EL (cell line): ENCODE measurements at regions not wholly inside any gene's neighbourhood (a gene's known extent, or its start where the extent isn't known, plus 50 kb on each side); places are given as distances from the start of the nearest gene placed in this dataset.
"Not testable (repeated sequence)": the region's sequence is repeated elsewhere in the genome, so short reads cannot be mapped to it uniquely, and the experiment has no call there.

ENCODE experiments used
- DNase-seq: peaks from one replicate; pipeline ENCODE4 v3.0.0-alpha.2; 2016

DNA sequence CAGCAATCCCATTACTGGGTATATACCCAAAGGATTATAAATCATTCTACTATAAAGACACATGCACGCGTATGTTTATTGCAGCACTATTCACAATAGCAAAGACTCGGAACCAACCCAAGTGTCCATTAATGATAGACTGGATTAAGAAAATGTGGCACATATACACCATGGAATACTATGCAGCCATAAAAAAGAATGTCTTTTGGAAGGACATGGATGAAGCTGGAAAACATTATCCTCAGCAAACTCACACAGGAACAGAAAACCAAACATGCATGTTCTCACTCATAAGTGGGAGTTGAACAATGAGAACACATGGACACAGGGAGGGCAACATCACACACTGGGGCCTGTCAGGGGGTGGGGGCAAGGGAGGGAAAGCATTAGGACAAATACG is 143.7 kb upstream of the IVNS1ABP start:
- not testable (repeated sequence) for DNase-seq

- no peak for DNase-seq
These were observed 142.1 kb upstream of the IVNS1ABP start for GRCh38 chr1:185459141-185459540.

- no peak for DNase-seq
These were observed 141.6 kb upstream of the IVNS1ABP start for GRCh38 chr1:185458670-185459069.

- DNase-seq, result peak; percentile 94
These were observed 136.6 kb upstream of the IVNS1ABP start for GRCh38 chr1:185453496-185454192.

DNA sequence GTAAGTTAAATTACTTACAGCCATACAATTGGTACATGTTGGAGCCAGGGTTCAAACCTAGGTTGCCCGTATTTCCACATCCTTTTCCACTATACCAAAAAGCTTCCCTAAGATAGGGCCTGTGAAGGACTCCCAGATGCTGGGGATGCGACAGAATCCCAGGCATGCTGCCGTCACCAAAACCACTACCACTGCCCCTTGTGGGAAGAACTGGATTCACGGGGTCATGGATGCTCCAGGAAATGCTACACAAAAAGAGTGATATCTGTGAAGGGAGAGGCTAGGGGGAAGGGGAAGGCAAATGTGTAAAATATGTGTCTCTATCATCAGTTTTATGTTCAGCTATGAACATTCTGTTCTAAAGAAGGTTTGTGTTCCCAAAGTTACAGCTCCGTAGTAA is 133.9 kb upstream of the IVNS1ABP start:
- no peak for DNase-seq

GRCh38 chr1:185450060-185450788 is 133.2 kb upstream of the IVNS1ABP start:
- no peak for DNase-seq

DNA sequence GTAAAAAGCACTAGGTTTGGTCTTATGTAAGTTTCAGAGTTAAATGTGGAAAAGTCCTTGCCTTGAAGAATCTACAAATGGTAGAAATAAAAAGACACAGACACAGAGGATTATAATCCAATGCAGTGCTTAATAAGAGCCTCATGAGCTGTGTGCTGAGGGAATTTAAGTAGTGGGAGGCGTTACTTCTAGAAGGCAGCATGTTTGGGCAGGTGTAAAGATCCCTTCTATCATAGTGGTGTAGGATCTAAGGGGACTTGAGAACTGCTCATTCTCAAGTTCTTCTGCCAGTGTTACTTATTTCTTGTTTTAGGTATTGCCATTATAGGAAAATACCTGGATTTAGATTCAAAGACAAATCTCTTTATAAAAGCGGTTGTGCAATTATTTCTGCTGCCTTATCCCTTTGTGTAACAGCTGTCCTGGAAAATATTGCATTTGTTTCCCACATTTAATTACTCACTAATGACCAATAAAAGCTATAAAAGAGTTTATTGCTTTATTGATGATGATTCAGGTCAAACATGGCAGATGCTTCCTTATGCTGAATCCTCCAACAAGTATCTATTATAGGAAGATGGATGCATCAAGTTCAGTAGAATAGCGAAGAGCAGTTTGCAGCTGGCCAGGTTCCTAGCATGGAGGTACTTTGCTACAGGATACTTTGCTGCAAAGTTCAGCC is 132.5 kb upstream of the IVNS1ABP start:
- DNase-seq, result no peak

DNA sequence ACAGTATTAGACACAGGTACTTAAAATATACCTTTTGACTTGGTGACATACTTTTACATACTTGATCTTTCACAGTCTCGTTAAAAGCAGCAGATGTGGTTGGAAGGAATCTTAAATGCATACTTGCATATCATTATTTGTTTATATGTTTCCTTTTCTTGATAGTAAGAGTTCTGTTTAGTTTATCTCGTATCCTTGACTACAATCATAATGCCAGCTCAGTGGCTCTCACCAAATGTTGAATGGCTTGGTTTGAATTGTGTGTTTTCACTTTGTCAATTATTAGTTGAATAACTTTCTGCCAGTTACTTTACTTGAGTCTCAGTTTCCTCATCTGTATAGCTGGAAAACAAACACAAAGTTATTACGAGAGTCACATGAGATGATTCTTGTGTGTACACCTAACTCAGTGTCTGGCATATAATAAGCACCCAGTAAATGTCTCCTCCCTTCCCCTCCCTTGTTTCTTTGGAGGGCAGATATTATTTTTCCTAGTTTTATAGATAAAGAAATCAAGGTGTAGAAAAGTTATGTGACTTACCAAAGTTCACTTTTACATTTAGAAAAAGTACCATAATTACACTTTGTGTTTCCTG is 131.6 kb upstream of the IVNS1ABP start:
- no peak for DNase-seq

GRCh38 chr1:185446131-185446530 is 129.1 kb upstream of the IVNS1ABP start:
- DNase-seq, result no peak

GRCh38 chr1:185445594-185445993 is 128.6 kb upstream of the IVNS1ABP start:
- no peak for DNase-seq

DNA sequence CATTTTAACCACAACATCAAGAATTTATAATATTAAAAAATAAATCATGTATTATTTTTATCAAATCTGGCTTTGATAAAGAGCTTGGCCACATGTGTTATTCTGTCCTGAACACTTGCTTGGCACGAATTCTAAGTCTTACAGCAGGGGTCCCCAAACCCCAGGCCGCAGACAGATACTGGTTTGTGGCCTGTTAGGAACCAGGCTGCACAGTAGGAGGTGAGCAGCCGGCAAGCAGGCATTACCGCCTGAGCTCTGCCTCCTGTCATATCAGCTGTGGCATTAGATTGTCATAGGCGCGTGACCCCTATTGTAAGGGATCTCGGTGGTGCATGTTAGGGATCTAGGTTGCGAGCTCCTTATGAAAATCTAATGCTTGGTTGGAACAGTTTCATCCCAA is 127.6 kb upstream of the IVNS1ABP start:
- DNase-seq, result no peak

- peak; percentile 12 for DNase-seq
These were observed 125.0 kb upstream of the IVNS1ABP start for GRCh38 chr1:185442050-185442449.

DNA sequence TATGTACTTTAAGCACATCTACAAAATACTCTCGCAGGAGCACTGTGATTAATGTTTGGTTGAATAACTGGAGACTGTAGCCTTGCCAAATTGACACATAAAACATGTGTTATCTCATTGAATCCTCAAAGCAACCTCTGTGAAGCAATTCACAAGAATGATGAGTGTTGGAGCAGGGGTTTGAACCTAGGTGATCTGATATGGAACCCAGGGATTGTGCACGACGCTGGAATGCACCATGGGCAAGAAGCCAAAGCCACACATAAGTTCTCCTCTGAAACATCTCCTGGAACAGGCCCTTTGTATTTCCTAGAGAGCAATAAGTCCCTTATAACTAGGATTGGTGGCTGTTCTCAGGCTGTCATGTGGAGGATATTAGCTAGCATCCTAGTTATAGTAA is 124.6 kb upstream of the IVNS1ABP start:
- DNase-seq, result peak; percentile 89

DNA sequence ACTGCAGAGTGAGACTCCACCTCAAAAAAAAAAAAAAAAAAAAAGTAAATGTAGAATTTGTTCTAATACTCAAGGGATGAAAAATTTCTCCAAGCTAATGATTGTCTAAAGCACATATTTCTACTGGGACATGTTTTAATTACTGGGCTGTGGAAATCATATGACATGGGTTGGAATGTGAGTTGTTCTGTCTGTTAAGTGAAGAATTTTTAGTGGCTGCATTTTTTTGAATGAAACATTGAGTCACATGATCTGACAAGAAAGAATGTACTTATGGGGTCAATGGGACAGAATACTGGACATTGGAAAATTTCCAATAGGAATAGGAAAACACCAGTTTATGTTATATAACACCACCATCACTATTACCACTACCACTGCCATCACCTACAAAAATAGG is 123.8 kb upstream of the IVNS1ABP start:
- peak; percentile 69 for DNase-seq

DNA sequence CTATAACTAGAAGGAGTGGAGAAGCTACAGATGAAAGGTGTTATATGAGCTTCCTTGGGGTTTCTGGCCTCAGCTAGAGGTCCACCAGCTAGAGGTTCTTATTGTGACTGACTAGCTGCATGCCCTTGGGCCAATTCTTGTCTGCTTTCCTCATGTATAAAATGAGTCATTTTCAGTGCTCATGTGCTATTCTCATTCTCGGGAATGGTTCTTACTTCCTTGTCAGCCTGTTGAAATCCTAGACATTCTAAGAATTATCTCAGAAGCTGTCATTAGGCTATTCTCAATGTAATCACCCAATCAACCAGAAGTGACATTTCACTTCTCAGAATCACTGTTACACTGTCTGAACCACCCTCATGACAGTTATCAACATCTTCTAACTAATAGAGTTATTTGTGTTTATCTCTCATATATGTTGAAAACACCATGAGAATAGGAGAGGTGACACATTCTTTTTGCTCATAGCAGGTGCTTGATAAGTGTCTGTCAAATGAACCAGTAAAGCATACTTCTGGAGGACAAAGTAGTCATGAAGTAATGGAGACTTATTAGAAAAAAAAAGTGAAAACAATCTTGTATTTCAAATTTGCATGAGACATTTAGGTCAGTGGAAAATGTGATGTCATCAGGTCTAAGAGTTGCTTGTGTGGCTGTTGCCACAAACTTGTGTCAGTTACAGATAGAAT is 122.8 kb upstream of the IVNS1ABP start:
- peak; percentile 95 for DNase-seq

- DNase-seq, result peak; percentile 23
These were observed 121.9 kb upstream of the IVNS1ABP start for GRCh38 chr1:185438936-185439335.

- no peak for DNase-seq
These were observed 118.8 kb upstream of the IVNS1ABP start for GRCh38 chr1:185435696-185436379.

GRCh38 chr1:185434721-185435120 is 117.7 kb upstream of the IVNS1ABP start:
- no peak for DNase-seq

DNA sequence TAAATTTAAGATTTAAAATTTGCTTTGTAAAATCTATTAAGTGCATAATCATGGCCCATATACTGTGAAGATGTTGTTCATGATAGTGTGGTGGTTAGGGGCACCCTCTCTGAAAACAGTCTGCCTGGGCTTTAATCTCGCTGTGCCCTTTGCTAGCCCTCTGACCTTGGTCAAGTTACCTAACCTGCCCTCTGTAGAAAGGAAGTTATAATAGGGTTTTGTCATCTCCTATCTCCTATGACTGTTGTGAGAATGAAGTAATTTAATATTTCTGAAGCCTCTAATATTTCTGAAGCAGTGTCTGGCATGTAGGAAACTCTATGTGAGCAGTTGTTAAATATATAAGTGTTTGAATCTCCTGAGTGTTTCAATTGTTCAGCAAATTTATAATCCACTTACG is 116.6 kb upstream of the IVNS1ABP start:
- no peak for DNase-seq

DNA sequence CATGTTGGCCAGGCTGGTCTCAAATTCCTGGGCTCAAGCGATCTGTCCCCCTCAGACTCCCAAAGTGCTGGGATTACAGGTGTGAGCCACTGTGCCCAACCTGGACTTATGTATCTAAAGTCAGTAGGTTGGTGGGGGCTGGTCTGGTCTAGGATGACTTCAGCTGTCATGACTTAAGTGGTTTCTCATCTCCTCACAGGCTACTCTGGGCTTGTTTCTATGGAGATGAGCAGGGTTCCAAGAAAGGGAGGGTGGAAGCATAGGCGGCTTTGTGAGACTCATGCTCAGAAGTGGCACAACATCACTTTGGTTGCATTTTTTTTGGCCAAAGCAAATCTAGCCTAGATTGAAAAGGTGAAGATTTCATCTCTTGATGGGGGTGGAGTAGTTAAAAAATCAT is 115.9 kb upstream of the IVNS1ABP start:
- DNase-seq, result no peak

- DNase-seq, result no peak
These were observed 114.6 kb upstream of the IVNS1ABP start for GRCh38 chr1:185431612-185432011.

- DNase-seq, result not testable (repeated sequence)
These were observed 112.6 kb upstream of the IVNS1ABP start for GRCh38 chr1:185429668-185430067.
